ENCODE measurements at regions not wholly inside any gene's neighbourhood (a gene's known extent, or its start where the extent isn't known, plus 50 kb on each side); places are given as distances from the start of the nearest gene placed in this dataset.

DNA sequence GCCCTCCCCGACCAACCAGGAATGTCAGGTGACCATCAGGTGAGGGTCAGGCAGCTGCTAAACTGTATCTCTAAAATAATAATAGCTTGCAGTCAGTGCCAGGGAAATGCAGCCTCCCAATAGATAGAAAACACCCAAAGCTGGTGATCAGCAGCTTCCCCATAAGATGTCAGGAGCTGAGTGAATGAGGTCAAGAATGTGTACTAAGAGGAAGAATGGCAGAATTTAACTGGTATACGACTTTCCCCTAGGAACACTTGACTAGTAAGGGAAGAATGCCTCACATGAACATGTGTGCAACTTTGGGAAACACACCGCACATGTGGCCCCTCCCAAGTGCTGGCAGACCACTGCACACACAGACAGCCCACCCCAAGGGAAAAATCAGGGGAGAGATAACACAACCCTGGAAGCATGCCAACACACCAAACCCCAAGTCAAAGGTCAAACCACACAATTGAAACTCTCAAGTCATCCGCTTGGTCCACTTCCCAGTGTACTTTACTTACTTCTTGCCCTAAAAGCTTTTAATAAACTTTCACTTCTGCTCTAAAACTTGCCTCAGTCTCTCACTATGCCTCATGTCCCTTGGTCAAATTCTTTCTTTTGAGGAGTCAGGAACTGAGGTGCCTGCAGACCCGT, 806.5 kb downstream of the OTOL1 start:
- DNase-seq (ENCODE audit: low spot score): no peak

DNA sequence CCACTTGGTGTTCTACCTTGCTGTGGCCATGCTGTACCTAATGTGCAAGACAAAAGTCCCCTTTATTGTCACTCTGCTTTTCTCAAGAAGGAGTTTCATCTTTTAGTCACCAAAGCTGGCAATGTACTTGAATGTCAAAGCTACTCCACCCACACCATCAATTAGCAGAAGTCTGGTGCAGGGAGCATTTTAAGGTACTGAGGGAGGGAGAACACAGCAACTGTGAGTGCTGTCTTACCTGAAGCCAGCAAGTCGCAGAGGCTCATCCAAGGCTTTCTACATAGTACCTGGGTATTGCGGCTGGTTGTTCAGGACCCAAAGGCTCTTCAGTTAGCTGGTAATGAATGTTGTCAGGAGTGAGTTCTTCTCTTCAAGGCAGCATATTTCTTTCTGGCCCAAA, 820.4 kb downstream of the OTOL1 start:
- no peak for DNase-seq (ENCODE audit: low spot score)

DNA sequence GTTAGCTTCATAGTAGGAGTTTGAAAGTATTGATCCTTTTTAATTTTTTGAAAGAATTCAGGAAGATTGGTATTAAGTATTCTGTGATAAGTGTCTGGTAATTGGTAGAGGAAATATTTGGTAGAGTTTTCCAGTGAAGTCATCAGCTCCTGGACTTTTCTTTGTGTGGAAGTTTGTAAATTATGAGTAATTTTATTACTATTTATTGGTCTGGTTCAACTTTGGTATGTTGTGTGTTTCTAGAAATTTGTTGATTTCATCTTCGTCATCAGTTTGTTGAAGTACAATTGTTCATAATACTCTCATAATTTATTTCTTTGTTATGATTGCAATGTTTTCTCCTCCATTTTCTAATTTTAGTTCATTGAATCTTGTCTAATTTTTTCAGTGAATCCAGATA, 832.0 kb downstream of the OTOL1 start:
- no peak for DNase-seq (ENCODE audit: low spot score)

GRCh38 chr3:162329514-162329913, 832.9 kb downstream of the OTOL1 start:
- DNase-seq (ENCODE audit: low spot score): no peak

- no peak for DNase-seq (ENCODE audit: low spot score)
Observed at GRCh38 chr3:162332344-162332743, 835.7 kb downstream of the OTOL1 start.

GRCh38 chr3:162334537-162334936, 837.9 kb downstream of the OTOL1 start:
- DNase-seq (ENCODE audit: low spot score): no peak

GRCh38 chr3:162337630-162338029, 841.0 kb downstream of the OTOL1 start:
- no peak for DNase-seq (ENCODE audit: low spot score)

DNA sequence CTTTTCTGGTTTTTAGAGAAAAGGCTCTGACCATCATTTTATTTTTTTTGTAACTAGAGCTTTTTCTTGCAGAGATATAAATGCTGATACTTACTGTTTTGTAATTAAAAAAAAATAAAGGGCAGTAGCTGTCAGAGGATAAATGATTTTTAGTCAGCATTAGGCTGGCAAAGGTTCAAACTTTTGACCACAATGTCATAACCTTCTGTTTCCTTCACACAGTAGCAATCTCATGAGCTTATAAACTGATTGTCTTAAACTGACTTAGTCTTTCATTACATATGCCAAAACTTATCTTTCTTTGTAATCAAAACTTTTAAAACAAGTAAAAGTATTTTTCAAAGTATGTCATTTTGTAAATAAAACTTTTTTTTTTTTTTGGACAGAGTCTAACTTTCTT, 841.9 kb downstream of the OTOL1 start:
- no peak for DNase-seq (ENCODE audit: low spot score)

- no peak for DNase-seq (ENCODE audit: low spot score)
Observed at GRCh38 chr3:162348912-162349311, 852.3 kb downstream of the OTOL1 start.

DNA sequence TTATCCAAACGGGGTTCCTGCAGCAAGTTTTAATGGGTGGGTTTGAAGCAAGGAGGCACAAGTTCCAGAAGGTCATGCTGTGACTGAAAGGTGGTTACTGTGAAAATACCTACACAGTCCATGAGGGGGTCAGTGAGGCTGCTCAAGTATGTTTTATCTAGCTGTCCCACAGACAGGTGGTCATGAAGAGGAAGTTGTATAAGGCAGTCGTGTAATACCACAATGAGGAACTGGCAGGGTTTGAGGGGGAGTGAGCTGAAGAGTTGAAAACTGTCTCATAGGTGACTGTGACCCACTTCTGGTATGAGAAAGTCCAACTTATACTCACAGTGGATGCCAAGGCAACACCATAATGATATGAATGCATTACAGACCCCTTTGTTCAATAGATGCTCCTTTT, 856.8 kb downstream of the OTOL1 start:
- no peak for DNase-seq (ENCODE audit: low spot score)

GRCh38 chr3:162354356-162354755, 857.7 kb downstream of the OTOL1 start:
- no peak for DNase-seq (ENCODE audit: low spot score)

DNA sequence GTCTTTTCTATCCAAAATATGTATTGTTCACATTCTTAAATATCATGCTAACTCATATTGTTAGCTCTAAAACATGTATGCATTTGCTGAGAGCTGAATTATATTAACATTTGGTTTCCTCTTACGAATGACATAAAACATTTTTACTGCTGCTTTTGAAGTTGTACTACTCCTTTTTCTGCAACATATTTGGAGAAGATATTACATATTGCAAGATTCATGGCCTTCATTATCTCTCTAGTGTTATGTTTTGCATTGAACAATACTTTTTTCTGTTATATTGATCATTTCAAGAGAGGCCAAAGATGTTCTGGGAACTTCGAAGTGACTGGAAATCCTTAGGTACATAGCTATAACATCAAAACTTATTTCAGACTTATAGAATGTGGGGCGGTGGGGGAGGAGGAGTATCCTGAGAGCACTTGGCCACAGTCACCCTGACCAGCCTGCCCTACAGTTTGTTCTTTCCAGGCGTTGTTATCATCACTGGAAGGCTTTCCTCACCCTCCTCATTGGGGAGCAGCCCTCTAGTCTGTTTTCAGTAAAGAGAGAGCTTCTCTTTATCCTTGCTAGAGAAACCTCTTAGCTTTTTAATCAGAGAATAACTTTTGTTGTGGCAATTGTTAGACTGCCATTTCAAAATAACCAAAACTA, 868.6 kb downstream of the OTOL1 start:
- no peak for DNase-seq (ENCODE audit: low spot score)

GRCh38 chr3:162366166-162366766, 869.7 kb downstream of the OTOL1 start:
- no peak for DNase-seq (ENCODE audit: low spot score)

- DNase-seq (ENCODE audit: low spot score): no peak
Observed at GRCh38 chr3:162367429-162368260, 871.0 kb downstream of the OTOL1 start.

- no peak for DNase-seq (ENCODE audit: low spot score)
Observed at GRCh38 chr3:162368417-162368816, 871.8 kb downstream of the OTOL1 start.

DNA sequence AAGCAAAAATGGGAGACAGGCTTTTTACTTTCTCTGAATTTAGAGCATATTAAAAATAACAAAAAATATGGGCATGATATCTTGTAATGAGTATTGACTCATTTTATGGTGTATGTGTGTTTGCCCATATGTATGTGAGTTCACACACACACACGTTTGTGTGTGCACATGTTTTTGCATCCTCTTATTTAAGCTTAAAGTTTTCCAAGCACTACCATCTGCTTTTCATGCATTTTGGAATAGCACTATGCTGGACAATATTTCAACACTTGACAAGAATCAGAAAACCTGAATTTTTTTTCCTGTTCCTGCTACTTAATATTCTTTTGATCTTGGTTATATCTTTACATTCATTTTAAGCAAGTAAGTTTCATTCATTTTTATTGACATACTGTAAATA, 872.7 kb downstream of the OTOL1 start:
- no peak for DNase-seq (ENCODE audit: low spot score)

DNA sequence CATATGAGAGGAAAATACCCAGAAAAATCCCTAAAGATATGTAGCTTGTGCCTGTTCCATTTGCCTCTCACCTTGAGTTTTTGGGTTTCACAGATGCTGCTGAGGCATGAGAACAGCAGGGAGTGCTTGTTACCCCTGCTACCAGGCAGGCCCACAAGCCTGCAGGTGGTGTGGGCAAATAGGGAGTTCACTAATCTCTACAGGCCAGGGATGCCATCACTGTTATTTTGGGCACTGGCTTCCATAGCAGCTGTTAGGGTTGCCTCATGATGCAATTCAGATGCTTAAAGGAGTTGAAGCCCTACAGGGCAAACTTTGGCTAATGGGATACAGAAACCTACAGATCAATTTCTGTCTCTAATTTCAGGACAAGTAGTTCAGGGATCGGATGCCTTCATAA, 873.5 kb downstream of the OTOL1 start:
- no peak for DNase-seq (ENCODE audit: low spot score)

GRCh38 chr3:162376761-162377160, 880.2 kb downstream of the OTOL1 start:
- no peak for DNase-seq (ENCODE audit: low spot score)

DNA sequence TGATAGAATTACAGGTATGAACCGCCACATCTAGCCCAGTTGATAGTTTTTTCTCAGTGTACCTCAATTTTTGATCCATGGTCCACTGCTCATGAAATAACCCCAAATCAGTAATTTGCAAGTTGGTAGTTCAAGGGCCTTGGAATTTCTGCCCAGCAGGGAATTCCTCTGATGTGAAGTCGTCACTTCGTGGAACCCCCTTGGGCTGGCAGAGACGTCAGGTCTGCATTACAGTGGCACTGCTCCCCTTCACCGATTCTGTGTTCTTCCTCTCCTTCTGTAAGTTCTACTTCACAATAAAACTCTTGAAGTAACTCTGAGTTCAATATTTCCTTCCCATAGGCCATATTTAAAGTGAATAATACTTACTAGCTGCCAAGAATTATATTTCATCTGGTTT, 881.0 kb downstream of the OTOL1 start:
- DNase-seq (ENCODE audit: low spot score): no peak

DNA sequence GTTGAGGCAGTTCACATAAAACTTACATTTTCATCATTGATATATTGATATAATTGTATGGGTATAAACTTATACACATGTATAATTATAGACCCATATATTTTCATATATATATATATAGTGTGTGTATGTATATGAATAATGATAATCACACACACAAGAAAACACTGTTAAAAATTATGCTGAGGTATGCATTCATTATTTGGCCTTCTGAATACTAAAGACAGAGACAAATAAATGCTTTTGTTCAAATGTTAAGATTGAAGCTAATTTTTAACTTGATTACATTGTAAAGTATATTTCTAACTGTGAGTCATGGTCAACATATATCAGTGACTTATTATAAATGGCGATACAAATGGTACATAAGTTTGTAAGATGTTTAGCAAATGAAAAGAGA, 888.8 kb downstream of the OTOL1 start:
- no peak for DNase-seq (ENCODE audit: low spot score)

GRCh38 chr3:162390891-162391290, 894.3 kb downstream of the OTOL1 start:
- no peak for DNase-seq (ENCODE audit: low spot score)

DNA sequence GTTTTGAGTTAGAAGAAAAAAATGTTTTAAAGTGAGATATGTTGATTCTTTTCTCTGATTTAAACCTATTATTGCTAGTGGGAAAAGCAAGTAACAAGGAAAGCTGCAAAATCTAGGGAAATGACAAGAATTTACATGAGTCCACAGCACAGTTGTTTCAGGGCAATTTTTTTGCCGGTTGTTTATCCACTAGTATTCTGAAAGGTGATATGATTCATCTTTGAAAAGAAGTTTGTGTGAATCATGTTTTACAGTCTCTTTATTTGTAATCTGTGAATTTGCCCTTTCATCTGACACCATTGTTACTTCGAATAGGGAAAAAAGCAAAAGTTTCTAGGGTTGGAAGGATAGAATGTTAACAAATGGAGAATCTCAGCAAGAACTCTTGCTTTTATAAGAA, 894.7 kb downstream of the OTOL1 start:
- DNase-seq (ENCODE audit: low spot score): no peak

DNA sequence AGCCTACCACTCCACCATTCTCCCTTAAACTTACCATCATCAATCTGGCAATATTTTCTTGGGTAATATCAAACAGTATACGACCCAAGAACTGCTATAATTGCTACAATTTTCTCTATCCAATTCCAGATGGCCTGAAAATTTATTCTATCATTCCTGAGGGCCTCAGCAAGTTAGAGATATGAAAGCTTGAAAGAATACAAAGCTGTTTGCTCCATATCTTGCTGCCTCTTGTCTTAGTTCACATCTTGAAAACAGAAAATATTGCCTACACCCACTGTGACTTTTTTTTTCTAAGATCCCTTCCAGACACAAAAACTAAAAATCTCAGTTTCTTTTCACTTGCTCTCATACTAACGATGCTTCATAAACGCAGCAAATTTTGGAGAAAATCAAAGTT, 898.9 kb downstream of the OTOL1 start:
- DNase-seq (ENCODE audit: low spot score): no peak

All from hematopoietic multipotent progenitor cell treated with erythropoietin and hydrocortisone succinate and interleukin-3 and kit ligand, for 17 days (in vitro differentiated cells).